GM18858 (cell line): ENCODE measurements at regions not wholly inside any gene's neighbourhood (a gene's known extent, or its start where the extent isn't known, plus 50 kb on each side); places are given as distances from the start of the nearest gene placed in this dataset.
"Not testable (repeated sequence)": the region's sequence is repeated elsewhere in the genome, so short reads cannot be mapped to it uniquely, and the experiment has no call there.

Experiments
- ATAC-seq: cut with Tn5 transposase; IDR thresholded peaks from one replicate; pipeline ENCODE4 v1.9.1; 2021; ENCODE audit not compliant: unreplicated experiment

DNA sequence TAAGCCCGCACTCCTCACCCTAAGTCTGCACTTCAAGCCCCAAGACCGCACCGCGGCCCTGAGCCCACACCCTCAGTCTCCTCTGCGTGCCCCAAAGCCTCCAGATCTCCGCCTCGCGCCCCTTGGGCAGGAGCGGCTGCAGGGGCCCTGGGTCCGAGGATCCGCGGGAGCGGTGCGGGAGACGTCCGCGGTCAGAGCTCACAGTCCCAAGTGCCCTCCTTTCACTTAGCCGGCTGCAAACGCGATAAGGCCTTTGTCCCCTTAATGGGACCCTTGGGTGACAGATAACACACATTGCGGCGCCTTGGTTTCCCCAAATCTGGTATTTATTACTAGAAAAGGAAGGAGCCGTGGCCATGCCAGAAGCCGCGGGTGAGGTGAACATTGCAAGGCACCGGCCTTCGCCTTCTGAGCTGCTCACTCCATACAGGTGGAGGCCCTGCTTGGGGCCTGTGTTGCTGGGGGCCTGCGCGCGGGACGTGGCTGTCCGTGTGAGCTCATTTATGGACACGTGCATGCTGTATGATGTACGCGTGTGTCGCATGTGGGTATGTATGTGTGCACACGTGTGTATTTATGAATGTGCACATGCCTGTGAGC, 178.9 kb downstream of the OR4M2 start:
- not testable (repeated sequence) for ATAC-seq

GRCh38 chr15:22259881-22260421, 179.6 kb downstream of the OR4M2 start:
- ATAC-seq: no peak

DNA sequence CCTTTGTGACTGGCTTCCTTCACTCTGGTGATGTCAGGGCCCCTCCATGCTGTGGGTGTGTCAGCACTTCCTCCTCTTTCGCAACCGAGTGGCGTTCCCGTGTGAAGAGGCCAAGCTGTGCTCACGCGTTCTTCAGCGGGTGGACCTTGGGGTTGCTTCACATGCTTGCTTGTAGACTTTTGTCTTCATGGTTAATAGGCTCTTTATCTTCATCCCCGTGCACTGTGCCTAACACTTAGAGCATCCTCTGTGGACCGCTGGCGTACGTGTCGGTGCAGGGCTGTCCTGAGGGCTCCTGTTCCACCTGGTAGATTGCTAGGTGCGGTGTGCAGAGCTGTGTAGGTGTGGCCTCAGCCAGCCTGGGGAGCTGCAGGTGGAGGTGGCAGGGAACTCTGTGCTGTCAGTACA, 182.3 kb downstream of the OR4M2 start:
- ATAC-seq: no peak

DNA sequence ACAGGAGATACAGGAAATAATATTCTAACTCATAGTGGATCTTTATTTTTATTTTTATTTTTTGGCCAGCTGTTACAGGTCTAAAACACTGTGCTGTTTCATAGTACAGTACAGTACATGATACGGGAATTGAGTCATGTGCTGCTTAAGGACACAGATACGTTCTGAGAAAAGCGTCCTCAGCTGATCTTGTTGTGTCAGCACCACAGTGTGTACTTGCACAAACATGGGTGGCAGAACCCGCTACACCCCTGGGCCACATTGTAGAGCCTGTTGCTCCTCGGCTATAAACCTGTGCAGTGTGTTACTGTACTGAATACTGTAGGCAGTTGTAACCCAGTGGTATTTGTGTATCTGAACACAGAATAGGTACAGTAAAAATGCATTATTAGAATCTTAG, 183.4 kb downstream of the OR4M2 start:
- no peak for ATAC-seq

GRCh38 chr15:22264272-22264671, 183.9 kb downstream of the OR4M2 start:
- not testable (repeated sequence) for ATAC-seq

- no peak for ATAC-seq
These were observed 185.0 kb downstream of the OR4M2 start for GRCh38 chr15:22265056-22265945.

DNA sequence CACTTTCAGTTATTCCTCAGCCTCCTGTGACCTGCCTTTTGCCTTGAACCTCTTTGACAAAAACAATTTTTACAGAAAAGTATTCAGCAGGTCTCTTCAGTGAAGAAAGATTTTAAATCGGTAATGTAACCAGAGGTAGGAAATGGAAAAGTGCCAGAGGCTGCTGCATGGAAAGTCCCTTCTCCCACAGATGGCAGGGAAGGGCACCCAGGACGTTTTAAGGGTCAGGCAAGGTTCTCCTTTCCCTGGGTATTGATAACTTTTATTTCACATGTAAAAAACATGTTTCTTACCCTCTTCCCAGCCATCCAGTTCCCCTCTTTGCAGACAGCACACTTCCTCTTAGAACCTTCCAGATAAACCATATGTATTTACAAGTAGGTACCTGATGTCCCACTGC, 185.6 kb downstream of the OR4M2 start:
- no peak for ATAC-seq

GRCh38 chr15:22267761-22268160, 187.4 kb downstream of the OR4M2 start:
- ATAC-seq: no peak

GRCh38 chr15:22268201-22268600, 187.9 kb downstream of the OR4M2 start:
- ATAC-seq: not testable (repeated sequence)

GRCh38 chr15:22268654-22269053, 188.3 kb downstream of the OR4M2 start:
- ATAC-seq: not testable (repeated sequence)

DNA sequence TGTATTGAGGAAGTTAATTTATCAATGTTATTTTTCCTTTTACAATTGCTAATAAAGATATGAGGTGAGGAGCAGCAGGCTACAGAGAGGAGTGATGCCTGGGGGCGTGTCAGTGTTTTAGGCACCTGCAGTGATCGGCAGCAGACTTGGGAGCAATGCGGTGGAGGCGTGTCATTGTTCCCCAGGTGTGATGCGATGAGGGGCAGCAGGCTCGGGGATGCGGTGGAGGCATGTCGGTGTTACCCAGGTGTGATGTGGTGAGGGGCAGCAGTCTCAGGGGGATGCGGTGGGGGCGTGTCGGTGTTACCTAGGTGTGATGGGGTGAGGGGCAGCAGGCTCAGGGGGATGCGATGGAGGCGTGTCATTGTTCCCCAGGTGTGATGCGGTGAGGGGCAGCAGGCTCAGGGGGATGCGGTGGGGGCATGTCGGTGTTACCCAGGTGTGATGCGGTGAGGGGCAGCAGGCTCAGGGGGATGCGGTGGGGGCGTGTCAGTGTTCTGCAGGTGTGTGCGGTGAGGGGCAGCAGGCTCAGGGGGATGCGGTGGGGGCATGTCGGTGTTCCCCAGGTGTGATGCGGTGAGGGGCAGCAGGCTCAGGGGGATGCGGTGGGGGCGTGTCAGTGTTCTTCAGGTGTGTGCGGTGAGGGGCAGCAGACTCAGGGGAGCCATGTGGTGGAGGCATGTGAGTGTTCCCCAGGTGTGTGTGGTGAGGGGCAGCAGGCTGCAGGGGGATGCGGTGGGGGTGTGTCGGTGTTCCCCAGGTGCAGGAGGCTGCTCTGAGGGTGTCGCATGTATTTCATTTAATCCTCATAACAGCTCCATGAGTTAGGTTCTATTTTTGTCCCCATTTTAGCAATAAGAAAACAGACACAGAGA, 186.2 kb upstream of the GOLGA6L22 start:
- not testable (repeated sequence) for ATAC-seq

DNA sequence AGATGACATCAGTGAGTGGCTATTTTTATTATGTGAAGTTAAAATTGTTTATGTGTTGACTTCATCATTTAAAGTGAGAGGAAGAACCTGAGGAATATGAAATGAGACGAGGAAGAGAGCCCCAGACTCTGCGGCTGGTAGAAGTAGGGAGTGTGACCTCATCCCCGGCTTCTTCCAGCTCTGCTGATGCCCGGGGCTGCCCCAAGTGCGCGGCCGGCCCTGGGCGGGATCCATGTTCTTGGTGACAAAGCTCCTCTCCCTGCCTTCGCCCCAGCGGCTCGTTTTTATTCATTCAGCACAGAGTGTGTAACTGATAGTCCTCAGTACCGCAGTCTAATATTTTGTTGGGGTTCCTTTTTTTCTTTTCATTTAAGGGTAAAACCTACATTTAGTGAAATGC, 185.5 kb upstream of the GOLGA6L22 start:
- ATAC-seq: not testable (repeated sequence)

- not testable (repeated sequence) for ATAC-seq
These were observed 184.3 kb upstream of the GOLGA6L22 start for GRCh38 chr15:22274376-22274775.

GRCh38 chr15:22280770-22281169, 177.9 kb upstream of the GOLGA6L22 start:
- not testable (repeated sequence) for ATAC-seq

- not testable (repeated sequence) for ATAC-seq
These were observed 175.7 kb upstream of the GOLGA6L22 start for GRCh38 chr15:22282794-22283533.

DNA sequence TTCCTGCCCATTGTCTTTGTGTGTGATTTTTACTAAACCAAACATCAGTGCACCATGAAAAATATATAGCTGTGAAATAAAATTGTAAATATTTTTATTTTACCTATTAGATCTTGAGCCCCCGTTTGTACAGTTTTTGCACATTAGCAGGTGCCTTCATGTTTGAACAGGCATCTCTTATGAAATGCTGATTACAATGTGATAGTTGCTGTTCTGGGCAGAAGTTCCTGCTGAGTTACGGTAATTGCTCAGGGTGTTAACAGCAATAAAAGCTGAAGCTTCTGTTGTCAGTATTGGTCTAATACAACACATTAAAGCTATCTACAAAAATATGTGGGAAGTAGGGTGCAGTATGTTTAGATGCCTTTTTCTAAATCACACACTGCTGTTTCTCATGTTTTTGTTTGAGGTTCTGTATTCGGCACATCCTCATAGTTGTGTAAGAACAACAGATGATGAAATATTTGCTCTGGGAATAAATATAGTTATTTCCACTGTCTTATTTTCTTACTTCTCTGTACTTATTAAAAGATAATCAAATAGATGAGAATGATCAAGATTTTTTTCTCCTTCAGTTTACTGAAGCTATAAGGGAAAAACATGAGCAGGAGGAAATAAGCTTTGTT, 173.8 kb upstream of the GOLGA6L22 start:
- ATAC-seq: not testable (repeated sequence)

GRCh38 chr15:22291054-22291453, 167.6 kb upstream of the GOLGA6L22 start:
- not testable (repeated sequence) for ATAC-seq

GRCh38 chr15:22303112-22303511, 155.6 kb upstream of the GOLGA6L22 start:
- ATAC-seq: not testable (repeated sequence)
